Ishikawa (cell line): ENCODE measurements at regions not wholly inside any gene's neighbourhood (a gene's known extent, or its start where the extent isn't known, plus 50 kb on each side); places are given as distances from the start of the nearest gene placed in this dataset.

Experiments used
- CEBPB ChIP-seq: IDR thresholded peaks from 2 replicates; pipeline ENCODE4 v1.6.1; 2012
- CREB1 ChIP-seq: IDR thresholded peaks from 2 replicates; pipeline ENCODE4 v1.6.1; 2012; ENCODE audit warnings: low read depth
- EGR1 ChIP-seq: IDR thresholded peaks from 2 replicates; pipeline ENCODE4 v1.6.1; 2012
- EP300 ChIP-seq: IDR thresholded peaks from 2 replicates; pipeline ENCODE4 v1.6.1; 2012; ENCODE audit warnings: borderline replicate concordance
- FOXM1 ChIP-seq: IDR thresholded peaks from 2 replicates; pipeline ENCODE4 v1.6.1; 2012; ENCODE audit warnings: low read depth, borderline replicate concordance
- NFIC ChIP-seq: IDR thresholded peaks from 2 replicates; pipeline ENCODE4 v1.6.1; 2012
- RAD21 ChIP-seq: IDR thresholded peaks from 2 replicates; pipeline ENCODE4 v1.6.1; 2012; ENCODE audit warnings: low read depth
- TAF1 ChIP-seq: IDR thresholded peaks from 2 replicates; pipeline ENCODE4 v1.6.1; 2012; ENCODE audit warnings: low read depth, mild to moderate bottlenecking
- TCF12 ChIP-seq: IDR thresholded peaks from 2 replicates; pipeline ENCODE4 v1.6.1; 2012; ENCODE audit warnings: low read depth
- TEAD4 ChIP-seq: IDR thresholded peaks from 2 replicates; pipeline ENCODE4 v1.6.1; 2012
- YY1 ChIP-seq: IDR thresholded peaks from 2 replicates; pipeline ENCODE4 v1.6.1; 2012; ENCODE audit warnings: low read depth
- ZBTB7A ChIP-seq: IDR thresholded peaks from 2 replicates; pipeline ENCODE4 v1.6.1; 2012; ENCODE audit warnings: low read depth
- TF ChIP-seq, protein P1 (sequence below): IDR thresholded peaks from 2 replicates; pipeline ENCODE4 v1.6.1; 2012
- TF ChIP-seq, protein P2 (sequence below): IDR thresholded peaks from 2 replicates; pipeline ENCODE4 v1.6.1; 2012
- TF ChIP-seq, protein P3 (sequence below): IDR thresholded peaks from 2 replicates; pipeline ENCODE4 v1.6.1; 2012; ENCODE audit warnings: low read depth, mild to moderate bottlenecking

DNA sequence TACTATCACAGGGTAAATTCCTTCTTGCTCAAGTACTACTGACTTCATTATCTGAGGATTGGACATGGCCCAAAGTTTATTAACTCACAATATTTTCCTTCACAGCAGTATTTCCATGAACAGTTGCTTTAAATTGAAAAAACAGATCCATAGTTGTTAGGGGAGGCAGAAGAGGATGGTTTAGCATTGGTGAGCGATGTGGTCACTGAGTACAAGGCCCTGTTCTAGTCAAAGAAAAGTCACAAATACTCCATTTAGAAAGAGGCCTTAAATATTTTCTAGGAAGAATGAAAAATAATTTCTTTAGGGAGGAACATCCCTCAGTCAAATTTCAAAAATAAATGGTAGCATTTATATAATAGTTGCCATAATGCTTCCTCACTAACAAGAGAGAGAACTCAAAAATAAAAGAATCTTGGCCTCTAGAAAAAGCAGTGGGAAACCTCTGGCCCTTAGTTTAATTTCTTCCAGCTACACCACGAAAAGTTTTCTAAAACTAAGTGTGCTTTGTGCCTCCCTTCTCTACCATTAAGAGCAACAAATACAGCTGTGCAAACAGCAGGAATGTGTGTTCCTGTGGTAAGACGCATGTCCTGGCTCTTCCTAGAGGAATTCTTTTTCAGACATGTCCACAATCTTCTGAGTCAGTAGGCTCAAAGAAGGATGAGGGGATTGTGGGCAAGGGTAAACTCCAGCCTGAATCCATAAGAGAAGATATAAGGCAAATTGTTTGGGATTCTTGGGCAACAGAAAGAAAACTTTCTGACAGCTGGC is 105.7 kb downstream of the HOXA1 start:
- TF ChIP-seq EGR1: no peak

DNA sequence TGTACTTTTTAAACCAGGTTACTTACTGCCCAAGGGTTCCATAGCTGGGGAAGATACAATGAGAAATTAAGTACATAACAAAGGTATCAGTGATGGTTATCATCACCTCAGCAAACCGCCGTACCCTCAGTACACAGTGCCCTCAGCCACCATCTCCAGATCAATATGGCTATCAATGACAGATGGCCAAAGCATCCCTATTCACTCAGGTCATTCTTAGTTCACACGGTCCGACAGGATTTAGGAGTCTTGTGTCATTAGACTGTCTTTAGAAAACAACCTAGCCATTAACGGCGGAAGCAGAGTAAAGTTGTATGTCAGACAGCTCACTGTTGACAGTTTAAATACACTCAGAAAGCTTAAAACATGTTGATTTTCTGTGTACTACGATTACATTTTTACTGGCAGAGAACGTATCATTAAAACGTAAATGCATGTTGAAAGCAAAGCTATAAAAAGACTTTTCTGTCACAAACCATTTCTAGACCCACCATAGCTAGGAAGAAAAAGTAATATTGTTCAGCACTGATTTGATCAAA is 106.9 kb downstream of the HOXA1 start:
- no peak for TF ChIP-seq EGR1
- TF ChIP-seq, protein P1, sequence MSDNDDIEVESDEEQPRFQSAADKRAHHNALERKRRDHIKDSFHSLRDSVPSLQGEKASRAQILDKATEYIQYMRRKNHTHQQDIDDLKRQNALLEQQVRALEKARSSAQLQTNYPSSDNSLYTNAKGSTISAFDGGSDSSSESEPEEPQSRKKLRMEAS: no peak
- no peak for TF ChIP-seq TCF12
- no peak for TF ChIP-seq TAF1
- TF ChIP-seq CREB1: no peak
- no peak for TF ChIP-seq FOXM1
- TF ChIP-seq, protein P2, sequence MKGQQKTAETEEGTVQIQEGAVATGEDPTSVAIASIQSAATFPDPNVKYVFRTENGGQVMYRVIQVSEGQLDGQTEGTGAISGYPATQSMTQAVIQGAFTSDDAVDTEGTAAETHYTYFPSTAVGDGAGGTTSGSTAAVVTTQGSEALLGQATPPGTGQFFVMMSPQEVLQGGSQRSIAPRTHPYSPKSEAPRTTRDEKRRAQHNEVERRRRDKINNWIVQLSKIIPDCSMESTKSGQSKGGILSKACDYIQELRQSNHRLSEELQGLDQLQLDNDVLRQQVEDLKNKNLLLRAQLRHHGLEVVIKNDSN: no peak
- TF ChIP-seq RAD21: no peak
- TF ChIP-seq, protein P3, sequence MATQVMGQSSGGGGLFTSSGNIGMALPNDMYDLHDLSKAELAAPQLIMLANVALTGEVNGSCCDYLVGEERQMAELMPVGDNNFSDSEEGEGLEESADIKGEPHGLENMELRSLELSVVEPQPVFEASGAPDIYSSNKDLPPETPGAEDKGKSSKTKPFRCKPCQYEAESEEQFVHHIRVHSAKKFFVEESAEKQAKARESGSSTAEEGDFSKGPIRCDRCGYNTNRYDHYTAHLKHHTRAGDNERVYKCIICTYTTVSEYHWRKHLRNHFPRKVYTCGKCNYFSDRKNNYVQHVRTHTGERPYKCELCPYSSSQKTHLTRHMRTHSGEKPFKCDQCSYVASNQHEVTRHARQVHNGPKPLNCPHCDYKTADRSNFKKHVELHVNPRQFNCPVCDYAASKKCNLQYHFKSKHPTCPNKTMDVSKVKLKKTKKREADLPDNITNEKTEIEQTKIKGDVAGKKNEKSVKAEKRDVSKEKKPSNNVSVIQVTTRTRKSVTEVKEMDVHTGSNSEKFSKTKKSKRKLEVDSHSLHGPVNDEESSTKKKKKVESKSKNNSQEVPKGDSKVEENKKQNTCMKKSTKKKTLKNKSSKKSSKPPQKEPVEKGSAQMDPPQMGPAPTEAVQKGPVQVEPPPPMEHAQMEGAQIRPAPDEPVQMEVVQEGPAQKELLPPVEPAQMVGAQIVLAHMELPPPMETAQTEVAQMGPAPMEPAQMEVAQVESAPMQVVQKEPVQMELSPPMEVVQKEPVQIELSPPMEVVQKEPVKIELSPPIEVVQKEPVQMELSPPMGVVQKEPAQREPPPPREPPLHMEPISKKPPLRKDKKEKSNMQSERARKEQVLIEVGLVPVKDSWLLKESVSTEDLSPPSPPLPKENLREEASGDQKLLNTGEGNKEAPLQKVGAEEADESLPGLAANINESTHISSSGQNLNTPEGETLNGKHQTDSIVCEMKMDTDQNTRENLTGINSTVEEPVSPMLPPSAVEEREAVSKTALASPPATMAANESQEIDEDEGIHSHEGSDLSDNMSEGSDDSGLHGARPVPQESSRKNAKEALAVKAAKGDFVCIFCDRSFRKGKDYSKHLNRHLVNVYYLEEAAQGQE: no peak
- TF ChIP-seq ZBTB7A: no peak
- no peak for TF ChIP-seq YY1
- TF ChIP-seq NFIC: no peak
- TF ChIP-seq TEAD4: no peak
- TF ChIP-seq CEBPB: no peak
- no peak for TF ChIP-seq EP300

DNA sequence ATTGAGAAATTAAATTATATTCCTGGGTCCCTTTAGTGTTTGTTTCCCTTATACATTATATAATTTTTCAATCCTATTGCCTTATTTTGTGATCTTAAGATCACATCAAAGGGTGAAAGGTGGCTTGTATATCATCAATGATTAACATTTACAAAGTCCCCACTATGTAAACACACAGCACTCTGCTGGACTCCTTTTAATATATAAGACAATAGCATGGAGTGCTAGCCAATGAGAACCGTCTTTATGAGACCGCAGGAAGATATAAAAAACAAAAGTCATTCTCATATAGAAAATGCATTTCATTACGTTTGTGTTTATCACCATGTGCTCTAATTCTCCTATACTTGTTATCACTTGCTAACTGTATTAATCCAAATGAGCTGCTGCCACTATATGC is 108.5 kb downstream of the HOXA1 start:
- no peak for TF ChIP-seq YY1
- TF ChIP-seq, protein P2: no peak
- TF ChIP-seq EP300: no peak
- TF ChIP-seq EGR1: no peak
- TF ChIP-seq, protein P1: no peak
- no peak for TF ChIP-seq CEBPB
- no peak for TF ChIP-seq ZBTB7A
- no peak for TF ChIP-seq NFIC
- no peak for TF ChIP-seq RAD21
- TF ChIP-seq FOXM1: no peak
- TF ChIP-seq, protein P3: no peak
- no peak for TF ChIP-seq TEAD4
- TF ChIP-seq CREB1: no peak
- no peak for TF ChIP-seq TAF1
- no peak for TF ChIP-seq TCF12

DNA sequence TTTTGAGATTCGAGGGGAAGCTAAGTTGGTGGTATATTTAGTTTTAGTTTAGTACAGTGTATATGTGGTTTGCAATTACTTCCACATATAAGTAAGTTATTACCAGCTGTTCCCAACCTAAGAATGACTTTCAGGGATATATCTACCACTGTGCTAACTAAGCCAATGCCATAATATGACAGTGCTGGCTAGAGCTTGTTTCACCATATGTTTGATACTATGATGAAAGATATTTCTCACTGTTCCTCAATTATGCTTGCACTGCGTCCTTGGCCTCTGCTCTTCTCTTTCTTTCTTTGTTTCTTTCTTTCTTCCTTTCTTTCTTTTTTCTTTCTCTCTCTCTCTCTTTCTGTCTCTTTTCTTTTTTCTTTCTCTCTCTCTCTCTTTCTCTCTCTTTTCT is 113.8 kb upstream of the SKAP2 start:
- TF ChIP-seq TAF1 (no peak), ZBTB7A (no peak), FOXM1 (no peak), CREB1 (no peak), RAD21 (no peak), YY1 (no peak), NFIC (no peak), EGR1 (no peak), EP300 (no peak), TCF12 (no peak), CEBPB (no peak), TEAD4 (no peak)
- TF ChIP-seq, protein P3: no peak
- TF ChIP-seq, protein P2: no peak
- TF ChIP-seq, protein P1: no peak
